CD4-positive, CD25-positive, alpha-beta regulatory T cell (primary cell): ENCODE measurements at regions not wholly inside any gene's neighbourhood (a gene's known extent, or its start where the extent isn't known, plus 50 kb on each side); places are given as distances from the start of the nearest gene placed in this dataset.

Source experiments
- ATAC-seq, 2 donors: fragments of 150-1000 bp; cut with Tn5 transposase; one replicate each; pipeline ENCODE4 v1.10.0; 2021; ENCODE audit warnings: low read depth in 2 of 2, moderate number of reproducible peaks in 2 of 2, moderate library complexity in 1 of 2
- DNase-seq, 3 donors: peaks; one replicate each; pipeline versions ENCODE4 v3.0.0 to v3.0.0-alpha.2; 2012 to 2022; ENCODE audit warnings: mixed read lengths in 1 of 3
- H3K27ac ChIP-seq: one replicate; pipeline ENCODE4 v1.7.0; 2013; ENCODE audit warnings: mild to moderate bottlenecking, low read length; ENCODE audit not compliant: insufficient read depth, poor library complexity, severe bottlenecking
- H3K27me3 ChIP-seq: one replicate; pipeline ENCODE4 v1.7.0; 2013; ENCODE audit warnings: low read length; ENCODE audit not compliant: control insufficient read depth, insufficient read depth
- H3K36me3 ChIP-seq: one replicate; pipeline ENCODE4 v1.7.0; 2013; ENCODE audit warnings: mild to moderate bottlenecking, low read length, moderate library complexity; ENCODE audit not compliant: control insufficient read depth, insufficient read depth
- H3K4me1 ChIP-seq: 2 replicates; pipeline ENCODE4 v1.7.0; 2013; ENCODE audit warnings: mild to moderate bottlenecking, low read length; ENCODE audit not compliant: insufficient read depth, control insufficient read depth, poor library complexity, severe bottlenecking
- H3K4me3 ChIP-seq: one replicate; pipeline ENCODE4 v1.7.0; 2013; ENCODE audit warnings: low read depth, mild to moderate bottlenecking, low read length, moderate library complexity
- H3K9me3 ChIP-seq, 2 experiments: 1 replicate in 1 of 2; 2 replicates in 1 of 2; pipeline ENCODE4 v1.7.0; 2013; ENCODE audit warnings: low read length in 2 of 2, mild to moderate bottlenecking in 1 of 2, moderate library complexity in 1 of 2; ENCODE audit not compliant: control insufficient read depth in 2 of 2
- H3K27ac Mint-ChIP-seq, 3 donors: one replicate each; pipeline ENCODE4 v1.8.0; 2020 to 2022; ENCODE audit warnings: mild to moderate bottlenecking in 3 of 3, mixed read lengths in 3 of 3, moderate library complexity in 2 of 3
- H3K27me3 Mint-ChIP-seq: one replicate; pipeline ENCODE4 v1.8.0; 2022; ENCODE audit warnings: mild to moderate bottlenecking, mixed read lengths
- H3K36me3 Mint-ChIP-seq: one replicate; pipeline ENCODE4 v1.8.0; 2020; ENCODE audit warnings: mixed read lengths
- H3K4me1 Mint-ChIP-seq, 4 donors: one replicate each; pipeline ENCODE4 v1.8.0; 2020 to 2022; ENCODE audit warnings: mixed read lengths in 4 of 4, mild to moderate bottlenecking in 1 of 4
- H3K4me3 Mint-ChIP-seq, 4 donors: one replicate each; pipeline ENCODE4 v1.8.0; 2020 to 2022; ENCODE audit warnings: mild to moderate bottlenecking in 4 of 4, mixed read lengths in 4 of 4, moderate library complexity in 3 of 4
- H3K9me3 Mint-ChIP-seq, 7 donors: one replicate each; pipeline ENCODE4 v1.8.0; 2020 to 2022; ENCODE audit warnings: mixed read lengths in 7 of 7, mild to moderate bottlenecking in 3 of 7, moderate library complexity in 2 of 7

GRCh38 chr21:27582246-27582947 is 615.5 kb upstream of the ADAMTS5 start:
- no peaks in the 10 kb centered on the region for H3K9me3 ChIP-seq
- no peak overlapping the region for H3K27ac ChIP-seq
- H3K36me3 ChIP-seq = no peaks in the 10 kb centered on the region
- no peaks in the 10 kb centered on the region for H3K4me1 Mint-ChIP-seq
- no peaks in the 10 kb centered on the region for H3K4me1 ChIP-seq
- H3K27me3 Mint-ChIP-seq = no peaks in the 10 kb centered on the region
- no peak overlapping the region for H3K27ac Mint-ChIP-seq
- DNase-seq = no peak
- no peak for ATAC-seq
- peaks cover 0 to 9% (median 4%) of the 10 kb centered on the region in 7 donors for H3K9me3 Mint-ChIP-seq
- H3K4me3 Mint-ChIP-seq = no peak overlapping the region
- H3K4me3 ChIP-seq = no peak overlapping the region
- H3K27me3 ChIP-seq = no peaks in the 10 kb centered on the region
- no peaks in the 10 kb centered on the region for H3K36me3 Mint-ChIP-seq

GRCh38 chr21:27581168-27581567 is 614.3 kb upstream of the ADAMTS5 start:
- H3K4me1 ChIP-seq = no peaks in the 10 kb centered on the region
- Mint-ChIP-seq H3K27ac (no peak overlapping the region), H3K4me3 (no peak overlapping the region), H3K36me3 (no peaks in the 10 kb centered on the region), H3K4me1 (no peaks in the 10 kb centered on the region), H3K9me3 (peaks cover 0 to 9% (median 4%) of the 10 kb centered on the region in 7 donors), H3K27me3 (no peaks in the 10 kb centered on the region)
- H3K27ac ChIP-seq = no peak overlapping the region
- H3K4me3 ChIP-seq = no peak overlapping the region
- no peaks in the 10 kb centered on the region for H3K27me3 ChIP-seq
- no peak for ATAC-seq
- DNase-seq = no peak
- H3K9me3 ChIP-seq = no peaks in the 10 kb centered on the region
- no peaks in the 10 kb centered on the region for H3K36me3 ChIP-seq

- Histone ChIP-seq H3K36me3 (no peaks in the 10 kb centered on the region), H3K27me3 (no peaks in the 10 kb centered on the region), H3K4me1 (no peaks in the 10 kb centered on the region), H3K27ac (no peak overlapping the region), H3K4me3 (no peak overlapping the region), H3K9me3 (no peaks in the 10 kb centered on the region)
- no peak overlapping the region for H3K4me3 Mint-ChIP-seq
- H3K36me3 Mint-ChIP-seq = no peaks in the 10 kb centered on the region
- peaks cover 2 to 9% (median 4%) of the 10 kb centered on the region in 7 donors for H3K9me3 Mint-ChIP-seq
- DNase-seq = no peak
- ATAC-seq = no peak
- H3K27ac Mint-ChIP-seq = no peak overlapping the region
- no peaks in the 10 kb centered on the region for H3K27me3 Mint-ChIP-seq
- H3K4me1 Mint-ChIP-seq = no peaks in the 10 kb centered on the region
Observed at GRCh38 chr21:27580276-27580675, 613.4 kb upstream of the ADAMTS5 start.

GRCh38 chr21:27578741-27579265 is 611.9 kb upstream of the ADAMTS5 start:
- Mint-ChIP-seq H3K9me3 (peaks cover 0 to 12% (median 7%) of the 10 kb centered on the region in 7 donors), H3K36me3 (no peaks in the 10 kb centered on the region), H3K4me3 (no peak overlapping the region), H3K4me1 (no peaks in the 10 kb centered on the region), H3K27me3 (no peaks in the 10 kb centered on the region), H3K27ac (no peak overlapping the region)
- Histone ChIP-seq H3K36me3 (no peaks in the 10 kb centered on the region), H3K4me1 (no peaks in the 10 kb centered on the region), H3K27me3 (no peaks in the 10 kb centered on the region), H3K27ac (no peak overlapping the region), H3K4me3 (no peak overlapping the region), H3K9me3 (no peaks in the 10 kb centered on the region)
- no peak for DNase-seq
- no peak for ATAC-seq

DNA sequence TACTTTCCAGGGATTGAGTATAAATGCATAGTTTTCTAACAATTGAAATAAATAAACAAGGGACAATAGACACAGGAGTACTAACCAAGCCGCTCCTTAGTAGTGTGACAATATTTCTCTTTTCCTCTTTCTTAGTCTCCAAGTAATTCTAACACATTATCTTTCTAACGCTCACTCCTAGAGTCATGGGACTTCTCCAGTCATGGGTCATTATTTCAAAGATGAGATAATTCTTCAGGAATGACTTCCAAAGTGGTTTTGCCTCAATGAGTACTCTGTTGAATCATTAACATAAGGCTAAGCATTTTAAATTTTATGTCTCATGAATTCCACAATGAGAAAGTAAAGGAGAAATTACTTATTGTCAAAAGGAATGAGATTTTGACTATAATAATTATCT is 605.8 kb upstream of the ADAMTS5 start:
- Mint-ChIP-seq H3K9me3 (peaks cover 0 to 15% (median 5%) of the 10 kb centered on the region in 7 donors), H3K36me3 (no peaks in the 10 kb centered on the region), H3K27ac (no peak overlapping the region), H3K27me3 (no peaks in the 10 kb centered on the region), H3K4me1 (no peaks in the 10 kb centered on the region), H3K4me3 (no peak overlapping the region)
- Histone ChIP-seq H3K9me3 (no peaks in the 10 kb centered on the region), H3K4me3 (no peak overlapping the region), H3K36me3 (no peaks in the 10 kb centered on the region), H3K27ac (no peak overlapping the region), H3K27me3 (no peaks in the 10 kb centered on the region), H3K4me1 (no peaks in the 10 kb centered on the region)
- ATAC-seq (no peak), DNase-seq (no peak)

- H3K27me3 ChIP-seq = no peaks in the 10 kb centered on the region
- Mint-ChIP-seq H3K9me3 (peaks cover 0 to 17% (median 5%) of the 10 kb centered on the region in 7 donors), H3K36me3 (no peaks in the 10 kb centered on the region), H3K4me3 (no peak overlapping the region), H3K27ac (no peak overlapping the region), H3K27me3 (no peaks in the 10 kb centered on the region), H3K4me1 (no peaks in the 10 kb centered on the region)
- DNase-seq (no peak), ATAC-seq (no peak)
- no peak overlapping the region for H3K27ac ChIP-seq
- H3K9me3 ChIP-seq = no peaks in the 10 kb centered on the region
- H3K4me3 ChIP-seq = no peak overlapping the region
- no peaks in the 10 kb centered on the region for H3K36me3 ChIP-seq
- no peaks in the 10 kb centered on the region for H3K4me1 ChIP-seq
Observed at GRCh38 chr21:27571706-27572105, 604.8 kb upstream of the ADAMTS5 start.

GRCh38 chr21:27570306-27570868 is 603.5 kb upstream of the ADAMTS5 start:
- H3K27ac ChIP-seq = no peak overlapping the region
- H3K27me3 ChIP-seq = no peaks in the 10 kb centered on the region
- H3K9me3 ChIP-seq = no peaks in the 10 kb centered on the region
- Mint-ChIP-seq H3K27ac (no peak overlapping the region), H3K4me1 (no peaks in the 10 kb centered on the region), H3K4me3 (no peak overlapping the region), H3K27me3 (no peaks in the 10 kb centered on the region), H3K36me3 (no peaks in the 10 kb centered on the region), H3K9me3 (peaks cover 0 to 16% (median 5%) of the 10 kb centered on the region in 7 donors)
- ATAC-seq (no peak), DNase-seq (no peak)
- no peak overlapping the region for H3K4me3 ChIP-seq
- H3K4me1 ChIP-seq = no peaks in the 10 kb centered on the region
- H3K36me3 ChIP-seq = no peaks in the 10 kb centered on the region

GRCh38 chr21:27569831-27570230 is 602.9 kb upstream of the ADAMTS5 start:
- Mint-ChIP-seq H3K4me3 (no peak overlapping the region), H3K27me3 (no peaks in the 10 kb centered on the region), H3K27ac (no peak overlapping the region), H3K4me1 (no peaks in the 10 kb centered on the region), H3K36me3 (no peaks in the 10 kb centered on the region), H3K9me3 (peaks cover 0 to 16% (median 7%) of the 10 kb centered on the region in 7 donors)
- no peak overlapping the region for H3K27ac ChIP-seq
- no peak for ATAC-seq
- H3K9me3 ChIP-seq = no peaks in the 10 kb centered on the region
- DNase-seq = no peak
- no peaks in the 10 kb centered on the region for H3K36me3 ChIP-seq
- H3K4me3 ChIP-seq = no peak overlapping the region
- no peaks in the 10 kb centered on the region for H3K27me3 ChIP-seq
- H3K4me1 ChIP-seq = no peaks in the 10 kb centered on the region
